GM18951 (cell line): ENCODE measurements at regions not wholly inside any gene's neighbourhood (a gene's known extent, or its start where the extent isn't known, plus 50 kb on each side); places are given as distances from the start of the nearest gene placed in this dataset.

ENCODE experiments used
- POLR2A ChIP-seq: IDR thresholded peaks from 4 replicates; pipeline ENCODE4 v1.6.1; 2011; ENCODE audit warnings: mild to moderate bottlenecking; ENCODE audit not compliant: insufficient read length, insufficient read depth; ENCODE audit errors: extremely low read depth
- in situ Hi-C: fragments of 300-500 bp; cut with MboI; formaldehyde crosslinking; loops from one replicate; pipeline ENCODE4 v1.12.0; 2022; ENCODE audit warnings: low sequenced_read_pairs, mixed read lengths, inconsistent platforms; ENCODE audit not compliant: unreplicated experiment

DNA sequence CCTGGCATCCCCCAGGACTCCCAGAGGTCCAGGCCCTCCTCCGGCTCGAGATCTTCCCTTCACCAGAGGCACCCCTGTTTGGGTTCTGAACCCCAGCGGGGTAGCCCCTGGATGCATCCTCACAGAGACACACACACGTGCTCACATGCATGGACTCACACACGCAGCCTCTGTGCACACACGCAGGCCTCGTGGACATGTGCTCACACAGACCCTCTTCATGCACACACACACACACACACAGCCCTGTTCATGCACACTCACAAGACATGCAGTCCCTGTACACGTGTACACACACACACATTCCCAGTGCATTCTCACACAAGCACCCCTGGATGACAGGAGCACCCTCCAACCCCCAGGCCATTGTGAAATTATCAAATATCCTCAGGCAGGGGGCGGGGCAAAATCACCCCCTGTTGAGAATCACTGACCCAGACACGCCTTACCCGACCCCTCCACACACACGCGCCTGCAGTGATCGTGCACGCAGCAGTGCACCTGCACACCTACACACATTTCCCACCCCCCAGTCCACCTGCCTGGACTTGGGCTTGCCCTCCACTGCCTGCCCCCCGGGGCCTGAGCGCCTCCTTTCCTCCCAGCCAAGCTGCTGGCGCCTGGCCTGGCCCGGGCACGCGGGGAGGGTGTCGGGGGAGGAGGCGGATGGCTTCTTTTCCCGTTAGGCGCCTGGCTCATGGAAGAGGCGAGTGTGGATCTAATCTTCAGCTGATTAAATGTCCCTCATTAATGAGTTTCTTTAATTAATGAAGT lies 62.6 kb downstream of the ENGASE start:
- TF ChIP-seq POLR2A = no peak
- in situ Hi-C loops = no loop called here

DNA sequence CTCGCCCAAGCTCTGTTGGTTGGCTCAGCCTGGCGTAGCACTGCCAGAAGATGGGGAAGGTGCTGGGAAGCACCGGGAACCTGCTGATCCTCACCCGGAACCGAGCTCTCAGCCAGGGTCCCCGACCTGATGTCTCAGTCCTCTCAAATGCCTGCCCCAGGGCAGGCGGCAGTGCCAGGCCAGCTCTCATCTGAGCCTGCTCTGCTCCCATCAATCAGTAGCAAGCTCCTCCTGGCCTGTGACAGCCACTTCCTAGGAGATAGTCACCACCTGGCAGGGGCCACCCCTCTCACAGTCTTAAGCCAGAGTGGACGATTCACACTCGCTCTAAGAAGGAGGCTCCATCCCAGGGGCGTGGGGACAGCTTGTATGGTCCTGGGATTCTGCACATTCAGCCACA lies 62.0 kb downstream of the ENGASE start:
- TF ChIP-seq POLR2A = no peak
- in situ Hi-C loops = no loop called here
